ENCODE measurements at regions not wholly inside any gene's neighbourhood (a gene's known extent, or its start where the extent isn't known, plus 50 kb on each side); places are given as distances from the start of the nearest gene placed in this dataset.

- in situ Hi-C loops (cut with HindIII; ENCODE audit: low pct_unique_long_range_greater_than_20kb, low sequenced_read_pairs), result no loop called here
These were observed 266.7 kb upstream of the C2CD4B start for GRCh38 chr15:62431817-62432216.

GRCh38 chr15:62432702-62433398, 267.8 kb upstream of the C2CD4B start:
- TF ChIP-seq JUND (IDR thresholded peaks at IDR 0.05; ENCODE audit: low read depth), result no peak
- in situ Hi-C loops (cut with HindIII; ENCODE audit: low pct_unique_long_range_greater_than_20kb, low sequenced_read_pairs), result no loop called here
- DNase-seq (ENCODE audit: low read depth in 1 of 2, low spot score in 1 of 2), result no peak

More at GRCh38 chr15:62431817-62432216, 266.7 kb upstream of the C2CD4B start:
- TF ChIP-seq JUND (IDR thresholded peaks at IDR 0.05; ENCODE audit: low read depth), result no peak
- DNase-seq (ENCODE audit: low read depth in 1 of 2, low spot score in 1 of 2), result no peak

- peak in 1 of 2 experiments; percentile 68 for DNase-seq (ENCODE audit: low read depth in 1 of 2, low spot score in 1 of 2)
- in situ Hi-C loops (cut with HindIII; ENCODE audit: low pct_unique_long_range_greater_than_20kb, low sequenced_read_pairs), result no loop called here
These were observed 271.1 kb upstream of the C2CD4B start for GRCh38 chr15:62436235-62436634.

GRCh38 chr15:62437753-62438152, 272.7 kb upstream of the C2CD4B start:
- no peak for DNase-seq (ENCODE audit: low read depth in 1 of 2, low spot score in 1 of 2)
- in situ Hi-C loops (cut with HindIII; ENCODE audit: low pct_unique_long_range_greater_than_20kb, low sequenced_read_pairs), result no loop called here
- no peak for TF ChIP-seq JUND (IDR thresholded peaks at IDR 0.05; ENCODE audit: low read depth)

More at GRCh38 chr15:62436235-62436634, 271.1 kb upstream of the C2CD4B start:
- TF ChIP-seq JUND (IDR thresholded peaks at IDR 0.05; ENCODE audit: low read depth), result no peak

- in situ Hi-C loops (cut with HindIII; ENCODE audit: low pct_unique_long_range_greater_than_20kb, low sequenced_read_pairs), result no loop called here
- DNase-seq (ENCODE audit: low read depth in 1 of 2, low spot score in 1 of 2), result no peak
- no peak for TF ChIP-seq JUND (IDR thresholded peaks at IDR 0.05; ENCODE audit: low read depth)
These were observed 274.5 kb upstream of the C2CD4B start for GRCh38 chr15:62439543-62440016.

- in situ Hi-C loops (cut with HindIII; ENCODE audit: low pct_unique_long_range_greater_than_20kb, low sequenced_read_pairs), result no loop called here
These were observed 275.4 kb upstream of the C2CD4B start for GRCh38 chr15:62440362-62441105.

GRCh38 chr15:62444104-62445022, 279.3 kb upstream of the C2CD4B start:
- in situ Hi-C loops (cut with HindIII; ENCODE audit: low pct_unique_long_range_greater_than_20kb, low sequenced_read_pairs), result no loop called here
- no peak for DNase-seq (ENCODE audit: low read depth in 1 of 2, low spot score in 1 of 2)

More at GRCh38 chr15:62440362-62441105, 275.4 kb upstream of the C2CD4B start:
- no peak for TF ChIP-seq JUND (IDR thresholded peaks at IDR 0.05; ENCODE audit: low read depth)
- DNase-seq (ENCODE audit: low read depth in 1 of 2, low spot score in 1 of 2), result no peak

GRCh38 chr15:62445244-62445643, 280.2 kb upstream of the C2CD4B start:
- no peak for TF ChIP-seq JUND (IDR thresholded peaks at IDR 0.05; ENCODE audit: low read depth)
- DNase-seq (ENCODE audit: low read depth in 1 of 2, low spot score in 1 of 2), result no peak

More at GRCh38 chr15:62444104-62445022, 279.3 kb upstream of the C2CD4B start:
- no peak for TF ChIP-seq JUND (IDR thresholded peaks at IDR 0.05; ENCODE audit: low read depth)

GRCh38 chr15:62446984-62447383, 281.9 kb upstream of the C2CD4B start:
- in situ Hi-C loops (cut with HindIII; ENCODE audit: low pct_unique_long_range_greater_than_20kb, low sequenced_read_pairs), result no loop called here
- no peak for DNase-seq (ENCODE audit: low read depth in 1 of 2, low spot score in 1 of 2)
- TF ChIP-seq JUND (IDR thresholded peaks at IDR 0.05; ENCODE audit: low read depth), result no peak

More at GRCh38 chr15:62445244-62445643, 280.2 kb upstream of the C2CD4B start:
- in situ Hi-C loops (cut with HindIII; ENCODE audit: low pct_unique_long_range_greater_than_20kb, low sequenced_read_pairs), result no loop called here

- DNase-seq (ENCODE audit: low read depth in 1 of 2, low spot score in 1 of 2), result no peak
- in situ Hi-C loops (cut with HindIII; ENCODE audit: low pct_unique_long_range_greater_than_20kb, low sequenced_read_pairs), result no loop called here
- no peak for TF ChIP-seq JUND (IDR thresholded peaks at IDR 0.05; ENCODE audit: low read depth)
These were observed 282.7 kb upstream of the C2CD4B start for GRCh38 chr15:62447742-62448141.

- DNase-seq (ENCODE audit: low read depth in 1 of 2, low spot score in 1 of 2), result no peak
- in situ Hi-C loops (cut with HindIII; ENCODE audit: low pct_unique_long_range_greater_than_20kb, low sequenced_read_pairs), result no loop called here
- no peak for TF ChIP-seq JUND (IDR thresholded peaks at IDR 0.05; ENCODE audit: low read depth)
These were observed 284.6 kb upstream of the C2CD4B start for GRCh38 chr15:62449638-62450037.

- no peak for TF ChIP-seq JUND (IDR thresholded peaks at IDR 0.05; ENCODE audit: low read depth)
- in situ Hi-C loops (cut with HindIII; ENCODE audit: low pct_unique_long_range_greater_than_20kb, low sequenced_read_pairs), result no loop called here
- DNase-seq (ENCODE audit: low read depth in 1 of 2, low spot score in 1 of 2), result no peak
These were observed 285.0 kb upstream of the C2CD4B start for GRCh38 chr15:62450061-62450460.
